ENCODE measurements at regions not wholly inside any gene's neighbourhood (a gene's known extent, or its start where the extent isn't known, plus 50 kb on each side); places are given as distances from the start of the nearest gene placed in this dataset.

- no peak for DNase-seq
- H2BK5ac ChIP-seq (ENCODE audit: insufficient read length, low read length): no peak overlapping the region
- no peak overlapping the region for H3T11ph ChIP-seq (ENCODE audit: low read length)
- H4K5ac ChIP-seq (ENCODE audit: insufficient read length, low read depth, low read length): no peak overlapping the region
- H3K23ac ChIP-seq (ENCODE audit: insufficient read length, low read depth, low read length): no peak overlapping the region
- Mint-ChIP-seq H3K27ac (no peak overlapping the region), H3K4me1 (no peaks in the 10 kb centered on the region), H3K9me3 (no peaks in the 10 kb centered on the region), H3K36me3 (ENCODE audit: insufficient read depth in 1 of 3, low read depth in 3 of 3) (no peaks in the 10 kb centered on the region), H3K4me3 (no peak overlapping the region), H3K27me3 (ENCODE audit: low read depth) (no peaks in the 10 kb centered on the region)
- no peaks in the 10 kb centered on the region for H3K79me2 ChIP-seq (ENCODE audit: insufficient read depth, low read length)
- H4K8ac ChIP-seq (replicated peaks; ENCODE audit: insufficient read length, low read depth, low read length): no peak overlapping the region
- H3K56ac ChIP-seq (ENCODE audit: insufficient read length, low read depth, low read length): no peak overlapping the region
- H3K79me1 ChIP-seq (ENCODE audit: insufficient read depth, low read depth, low read length, poor library complexity, severe bottlenecking): no peaks in the 10 kb centered on the region
- no peak overlapping the region for H3K9ac ChIP-seq (ENCODE audit: extremely low read depth, insufficient read length, low read length)
- H2BK120ac ChIP-seq (ENCODE audit: low read depth, low read length, poor library complexity, severe bottlenecking): no peak overlapping the region
- no peak for TF ChIP-seq CTCF (conservative IDR thresholded peaks at IDR 0.05)
- H3K18ac ChIP-seq (ENCODE audit: insufficient read length, low read depth, low read length): no peak overlapping the region
- no peak overlapping the region for H2BK15ac ChIP-seq (ENCODE audit: low read depth, low read length)
- H3K4me1 ChIP-seq (ENCODE audit: insufficient read depth, low read length): no peaks in the 10 kb centered on the region
- no peak overlapping the region for H2AFZ ChIP-seq (ENCODE audit: low read length)
- no peak overlapping the region for H3K4ac ChIP-seq (ENCODE audit: low read depth, low read length)
- H3K14ac ChIP-seq (ENCODE audit: insufficient read depth, low read length): no peak overlapping the region
- no peak overlapping the region for H3K27ac ChIP-seq (ENCODE audit: insufficient read length, low read depth, low read length)
- no peaks in the 10 kb centered on the region for H3K23me2 ChIP-seq (ENCODE audit: insufficient read length, low read depth, low read length, poor library complexity, severe bottlenecking)
- H2BK20ac ChIP-seq (ENCODE audit: low read depth, low read length, poor library complexity, severe bottlenecking): no peak overlapping the region
- WGBS (ENCODE audit: extremely low coverage, insufficient read length, low lambda C conversion rate): no CpG with 5 or more reads among the region's 4 CpGs
- H3K4me2 ChIP-seq (ENCODE audit: insufficient read depth, insufficient read length, low read length): no peak overlapping the region
- no peak overlapping the region for H2BK12ac ChIP-seq (ENCODE audit: insufficient read length, low read depth, low read length)
- H3K9me3 ChIP-seq (ENCODE audit: control insufficient read depth, low read depth, low read length): no peaks in the 10 kb centered on the region
- H4K91ac ChIP-seq (ENCODE audit: insufficient read length, low read depth, low read length): no peak overlapping the region
- H4K20me1 ChIP-seq (ENCODE audit: control insufficient read depth, insufficient read depth, insufficient read length): no peaks in the 10 kb centered on the region
- no peaks in the 10 kb centered on the region for H3K27me3 ChIP-seq (ENCODE audit: insufficient read depth, low read length)
- no peak overlapping the region for H2AK5ac ChIP-seq (ENCODE audit: insufficient read length, low read length)
These were observed 371.7 kb upstream of the BRINP3 start for GRCh38 chr1:190849346-190849745.
